ENCODE measurements at regions not wholly inside any gene's neighbourhood (a gene's known extent, or its start where the extent isn't known, plus 50 kb on each side); places are given as distances from the start of the nearest gene placed in this dataset.

DNA sequence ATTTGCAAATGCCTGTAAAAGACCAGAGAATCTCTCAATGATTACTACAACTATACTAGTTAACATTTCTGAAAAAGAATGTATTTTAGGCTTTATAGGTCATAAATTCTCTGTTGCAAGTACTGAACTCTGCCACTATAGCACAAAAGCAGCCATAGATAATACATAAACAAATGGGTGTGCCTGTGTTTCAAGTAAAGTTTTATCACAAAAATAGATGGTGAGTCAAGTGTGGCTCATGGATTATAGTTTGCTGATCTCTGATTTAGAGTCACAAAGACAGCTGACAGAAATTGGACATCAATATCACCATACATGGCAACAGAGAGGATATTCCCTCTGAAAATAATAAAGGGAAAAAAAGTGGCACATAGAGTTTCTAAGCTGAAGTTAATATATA is 68.1 kb downstream of the FSCB start:
- TF ChIP-seq, protein P1, sequence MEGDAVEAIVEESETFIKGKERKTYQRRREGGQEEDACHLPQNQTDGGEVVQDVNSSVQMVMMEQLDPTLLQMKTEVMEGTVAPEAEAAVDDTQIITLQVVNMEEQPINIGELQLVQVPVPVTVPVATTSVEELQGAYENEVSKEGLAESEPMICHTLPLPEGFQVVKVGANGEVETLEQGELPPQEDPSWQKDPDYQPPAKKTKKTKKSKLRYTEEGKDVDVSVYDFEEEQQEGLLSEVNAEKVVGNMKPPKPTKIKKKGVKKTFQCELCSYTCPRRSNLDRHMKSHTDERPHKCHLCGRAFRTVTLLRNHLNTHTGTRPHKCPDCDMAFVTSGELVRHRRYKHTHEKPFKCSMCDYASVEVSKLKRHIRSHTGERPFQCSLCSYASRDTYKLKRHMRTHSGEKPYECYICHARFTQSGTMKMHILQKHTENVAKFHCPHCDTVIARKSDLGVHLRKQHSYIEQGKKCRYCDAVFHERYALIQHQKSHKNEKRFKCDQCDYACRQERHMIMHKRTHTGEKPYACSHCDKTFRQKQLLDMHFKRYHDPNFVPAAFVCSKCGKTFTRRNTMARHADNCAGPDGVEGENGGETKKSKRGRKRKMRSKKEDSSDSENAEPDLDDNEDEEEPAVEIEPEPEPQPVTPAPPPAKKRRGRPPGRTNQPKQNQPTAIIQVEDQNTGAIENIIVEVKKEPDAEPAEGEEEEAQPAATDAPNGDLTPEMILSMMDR (IDR thresholded peaks at IDR 0.05) = no peak
- H3K4me1 ChIP-seq = no peaks in the 10 kb centered on the region
- H3K27ac ChIP-seq = no peak overlapping the region
- intact Hi-C loops (cut with DNase I) = no loop called here
- no peaks in the 10 kb centered on the region for H3K9me3 ChIP-seq
- H3K4me3 ChIP-seq = no peak overlapping the region
- H3K36me3 ChIP-seq = no peaks in the 10 kb centered on the region
- no peaks in the 10 kb centered on the region for H3K27me3 ChIP-seq
- ATAC-seq (no peak), DNase-seq (no peak)

DNA sequence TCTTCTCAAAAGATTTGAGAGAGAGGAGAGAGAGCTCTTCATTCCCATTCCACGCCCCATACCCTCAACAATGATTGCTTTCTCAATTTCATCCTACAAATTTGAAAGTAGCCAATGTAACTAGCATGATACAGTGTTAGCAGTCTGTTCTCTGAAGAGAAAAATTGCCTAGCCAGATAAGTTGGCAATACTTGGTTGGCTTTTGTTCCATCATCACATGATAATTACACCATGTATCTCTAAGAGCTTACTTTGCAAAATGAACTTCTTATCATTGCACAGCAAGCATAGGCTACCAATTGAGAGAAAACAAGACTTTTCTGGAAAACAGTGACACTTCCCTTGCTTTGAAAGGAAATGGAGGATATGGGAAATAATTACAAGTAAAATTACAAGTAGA is 68.9 kb downstream of the FSCB start:
- H3K27me3 ChIP-seq = no peaks in the 10 kb centered on the region
- intact Hi-C loops (cut with DNase I) = no loop called here
- no peak overlapping the region for H3K4me3 ChIP-seq
- H3K4me1 ChIP-seq = no peaks in the 10 kb centered on the region
- no peaks in the 10 kb centered on the region for H3K9me3 ChIP-seq
- TF ChIP-seq, protein P1 (IDR thresholded peaks at IDR 0.05) = no peak
- H3K36me3 ChIP-seq = no peaks in the 10 kb centered on the region
- ATAC-seq (no peak), DNase-seq (no peak)
- no peak overlapping the region for H3K27ac ChIP-seq

DNA sequence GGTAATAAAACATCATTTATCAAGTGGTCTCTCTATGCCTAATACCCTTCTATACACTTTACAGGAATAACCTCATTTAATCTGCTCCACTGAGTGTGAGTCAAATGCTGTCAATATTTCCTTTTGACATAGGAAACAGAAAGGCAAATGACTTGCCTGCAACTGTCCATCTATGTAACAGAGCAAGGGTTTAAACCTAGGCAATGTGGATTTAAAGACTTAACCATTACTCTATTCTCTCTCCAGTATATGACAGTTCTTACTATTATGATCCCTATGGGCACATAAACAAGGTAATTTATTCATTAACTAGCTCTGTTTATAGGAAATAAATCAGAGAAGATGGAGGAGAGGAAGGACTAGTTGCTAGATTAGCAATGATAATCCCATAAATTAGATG is 70.6 kb downstream of the FSCB start:
- intact Hi-C loops (cut with DNase I) = no loop called here
- H3K4me3 ChIP-seq = no peak overlapping the region
- H3K27me3 ChIP-seq = no peaks in the 10 kb centered on the region
- H3K4me1 ChIP-seq = no peaks in the 10 kb centered on the region
- no peak overlapping the region for H3K27ac ChIP-seq
- no peaks in the 10 kb centered on the region for H3K9me3 ChIP-seq
- H3K36me3 ChIP-seq = no peaks in the 10 kb centered on the region
- no peak for DNase-seq
- no peak for ATAC-seq
- TF ChIP-seq, protein P1 (IDR thresholded peaks at IDR 0.05) = no peak

DNA sequence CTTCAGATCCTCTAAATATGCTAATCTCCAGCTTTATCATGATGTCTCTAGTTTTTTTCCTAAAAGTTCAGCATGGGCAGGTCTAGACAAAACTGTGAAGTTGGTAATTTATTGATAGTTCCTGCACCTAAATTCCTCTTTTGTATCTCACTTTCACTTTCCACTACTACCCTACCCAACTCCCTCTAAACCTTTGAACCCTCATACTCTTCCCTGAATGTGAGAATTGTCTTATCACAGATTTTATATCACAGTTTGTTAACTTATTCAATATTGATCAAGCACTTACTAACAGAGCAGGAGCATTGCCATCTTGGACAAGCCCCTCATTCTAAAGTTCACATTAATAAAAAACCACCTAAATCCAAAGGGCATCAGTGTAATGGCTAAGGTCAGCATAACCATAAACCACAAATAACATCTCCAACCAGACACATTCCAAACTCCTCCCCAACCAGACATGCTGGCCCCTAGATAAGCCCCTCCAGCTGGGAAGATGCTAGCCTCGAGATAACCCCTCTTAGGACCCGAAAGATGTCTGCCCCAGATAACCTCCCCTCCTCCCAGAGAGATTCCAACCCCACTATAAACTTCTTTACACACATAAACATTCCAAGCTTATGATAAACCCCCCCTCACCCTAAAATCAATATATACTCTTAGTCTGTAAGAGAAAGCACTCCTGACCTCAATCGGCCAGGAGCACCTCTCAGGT is 78.7 kb downstream of the FSCB start:
- H3K4me1 ChIP-seq = no peaks in the 10 kb centered on the region
- ATAC-seq = no peak

DNA sequence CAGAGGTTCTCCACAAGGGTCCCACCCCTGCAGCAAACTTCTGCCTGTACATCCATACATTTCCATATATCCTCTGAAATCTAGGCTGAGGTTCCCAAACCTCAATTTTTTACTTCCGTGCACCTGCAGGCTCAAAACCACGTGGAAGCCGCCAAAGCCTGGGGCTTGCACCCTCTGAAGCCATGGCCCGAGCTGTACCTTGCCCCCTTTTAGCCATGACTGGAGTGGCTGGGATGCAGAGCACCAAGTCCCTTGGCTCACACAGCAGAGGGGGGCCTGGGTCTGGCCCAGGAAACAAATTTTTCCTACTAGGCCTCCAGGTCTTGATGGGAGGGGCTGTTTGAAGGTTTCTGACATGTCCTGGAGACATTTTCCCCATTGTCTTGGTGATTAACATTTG is 84.4 kb downstream of the FSCB start:
- peaks cover 0 to 21% of the 10 kb centered on the region in 2 donors for H3K9me3 ChIP-seq
- H3K27me3 ChIP-seq = no peaks in the 10 kb centered on the region
- no peak for DNase-seq
- no peak overlapping the region for H3K27ac ChIP-seq
- no peak for ATAC-seq
- TF ChIP-seq, protein P1 (IDR thresholded peaks at IDR 0.05) = no peak
- H3K4me1 ChIP-seq = no peaks in the 10 kb centered on the region
- intact Hi-C loops (cut with DNase I) = no loop called here
- no peak overlapping the region for H3K4me3 ChIP-seq
- H3K36me3 ChIP-seq = no peaks in the 10 kb centered on the region

More for the DNA sequence above, 78.7 kb downstream of the FSCB start:
- Histone ChIP-seq H3K4me3 (no peak overlapping the region), H3K9me3 (peaks cover 0 to 3% of the 10 kb centered on the region in 2 donors), H3K36me3 (no peaks in the 10 kb centered on the region), H3K27me3 (no peaks in the 10 kb centered on the region), H3K27ac (no peak overlapping the region)
- intact Hi-C loops (cut with DNase I) = no loop called here
- TF ChIP-seq, protein P1 (IDR thresholded peaks at IDR 0.05) = no peak
- no peak for DNase-seq
